ENCODE measurements at regions not wholly inside any gene's neighbourhood (a gene's known extent, or its start where the extent isn't known, plus 50 kb on each side); places are given as distances from the start of the nearest gene placed in this dataset.

DNA sequence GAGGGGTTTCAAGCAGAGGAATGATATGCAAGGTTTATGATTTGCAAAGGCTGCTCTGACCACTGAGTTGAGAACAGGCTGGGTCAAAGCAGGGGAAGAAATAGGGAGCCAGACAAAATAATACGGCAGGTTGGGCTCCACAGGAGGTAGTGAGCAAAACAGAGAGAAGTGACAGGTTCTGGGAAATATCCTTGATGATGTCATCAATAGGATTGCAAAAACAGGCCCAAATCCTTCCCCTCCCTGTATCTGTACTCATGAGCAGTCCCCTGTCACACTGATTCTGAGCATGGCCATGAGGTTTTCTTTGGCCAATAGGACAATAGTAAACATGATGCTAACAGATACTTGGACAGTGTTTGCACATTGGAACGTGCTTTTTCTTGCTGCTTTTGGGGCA is 471.8 kb upstream of the BRINP1 start:
- TF ChIP-seq POLR2AphosphoS5 (IDR thresholded peaks at IDR 0.05; ENCODE audit: low read depth, low read length): no peak
- no peak for TF ChIP-seq POLR2A (IDR thresholded peaks at IDR 0.05; ENCODE audit: low read depth, low read length)
- TF ChIP-seq SPI1 (IDR thresholded peaks at IDR 0.05; ENCODE audit: low read depth, low read length): no peak
- no peak for TF ChIP-seq TAF1 (IDR thresholded peaks at IDR 0.05; ENCODE audit: low read depth, low read length)
- no peak for TF ChIP-seq POU2F2 (IDR thresholded peaks at IDR 0.05; ENCODE audit: low read depth, low read length)

Measured in GM12891 (cell line).